PC-3 (cell line): ENCODE measurements at regions not wholly inside any gene's neighbourhood (a gene's known extent, or its start where the extent isn't known, plus 50 kb on each side); places are given as distances from the start of the nearest gene placed in this dataset.

Source experiments
- ATAC-seq: fragments of 200-7000 bp; cut with Tn5 transposase; 2 replicates; pipeline ENCODE4 v1.9.1; 2020; ENCODE audit warnings: mild to moderate bottlenecking, moderate library complexity
- BruUV-seq: library from RNA; stranded (reverse); fragments of 400-500 nt; replicated peaks from 2 replicates; lab custom pipeline; 2021; lab: Mats Ljungman, UMichigan
- CTCF ChIA-PET: fragments of 300-600 bp; sonication (Branson Sonifier 250); formaldehyde crosslinking; loops from one replicate; lab custom pipeline; 2022; ENCODE audit warnings: antibody characterized with exemption; lab: Charles Lee
- POLR2A ChIA-PET: fragments of 300-600 bp; sonication (Branson Sonifier 250); formaldehyde crosslinking; loops from one replicate; lab custom pipeline; 2022; ENCODE audit warnings: antibody characterized with exemption; ENCODE audit not compliant: unreplicated experiment; lab: Charles Lee
- DNase-seq: peaks from one replicate; pipeline ENCODE4 v3.0.0-alpha.2; 2015
- H2AFZ ChIP-seq: fragments of 300-600 bp; sonication (generic); 2 replicates; pipeline ENCODE4 v1.6.0; 2016; ENCODE audit warnings: antibody characterized with exemption, low read length
- H3F3A ChIP-seq: fragments of 300-600 bp; sonication (generic); one replicate; pipeline ENCODE4 v1.6.0; 2017; ENCODE audit warnings: antibody characterized with exemption, low read length, control low read depth, mild to moderate bottlenecking; ENCODE audit not compliant: unreplicated experiment
- H3K27ac ChIP-seq: fragments of 300-600 bp; sonication (generic); 2 replicates; pipeline ENCODE4 v1.5.1; 2016; ENCODE audit warnings: mild to moderate bottlenecking, low read length
- H3K27me3 ChIP-seq: fragments of 300-600 bp; sonication (generic); 2 replicates; pipeline ENCODE4 v1.6.1; 2016; ENCODE audit warnings: low read length, mixed read lengths
- H3K36me3 ChIP-seq: fragments of 300-600 bp; sonication (generic); 2 replicates; pipeline ENCODE4 v1.6.1; 2016; ENCODE audit warnings: low read depth, mixed run types, low read length, mixed read lengths
- H3K4me1 ChIP-seq: fragments of 300-600 bp; sonication (generic); 2 replicates; pipeline ENCODE4 v1.5.1; 2016; ENCODE audit warnings: low read length; ENCODE audit not compliant: insufficient read depth
- H3K4me2 ChIP-seq: fragments of 300-600 bp; sonication (generic); 2 replicates; pipeline ENCODE4 v1.6.0; 2016; ENCODE audit warnings: low read length
- H3K4me3 ChIP-seq: fragments of 300-600 bp; sonication (generic); 2 replicates; pipeline ENCODE4 v1.5.1; 2016; ENCODE audit warnings: mild to moderate bottlenecking, low read length, mixed read lengths
- H3K79me2 ChIP-seq: fragments of 300-600 bp; sonication (generic); 2 replicates; pipeline ENCODE4 v1.6.1; 2017; ENCODE audit warnings: low read length, mixed read lengths
- H3K9ac ChIP-seq: fragments of 300-600 bp; sonication (generic); 2 replicates; pipeline ENCODE4 v1.6.0; 2016; ENCODE audit warnings: mild to moderate bottlenecking, low read length
- H3K9me2 ChIP-seq: fragments of 300-600 bp; sonication (generic); replicated peaks from 2 replicates; pipeline ENCODE4 v1.6.1; 2016; ENCODE audit warnings: mixed run types, low read length, mixed read lengths
- H3K9me3 ChIP-seq: fragments of 300-600 bp; sonication (generic); 2 replicates; pipeline ENCODE4 v1.6.1; 2016; ENCODE audit warnings: low read length, mixed read lengths
- H4K20me1 ChIP-seq: fragments of 300-600 bp; sonication (generic); 2 replicates; pipeline ENCODE4 v1.6.1; 2016; ENCODE audit warnings: low read length, mixed read lengths
- EZH2 ChIP-seq: fragments of 300-600 bp; sonication (generic); IDR thresholded peaks from one replicate; pipeline ENCODE4 v1.6.1; 2017; ENCODE audit warnings: antibody characterized with exemption, mild to moderate bottlenecking, low read length; ENCODE audit not compliant: unreplicated experiment
- EZH2phosphoT487 ChIP-seq: fragments of 300-600 bp; sonication (generic); IDR thresholded peaks from 2 replicates; pipeline ENCODE4 v1.6.1; 2018; ENCODE audit warnings: mild to moderate bottlenecking, antibody characterized with exemption, low read length, borderline replicate concordance
- intact Hi-C: fragments of 100-400 bp; cut with micrococcal nuclease; formaldehyde crosslinking; loops from 2 replicates; pipeline ENCODE4 v1.9.0; 2023
- TF ChIP-seq, protein P1 (sequence below): fragments of 300-600 bp; sonication (generic); conservative IDR thresholded peaks from 2 replicates; pipeline ENCODE4 v1.5.1; 2017; ENCODE audit warnings: antibody characterized with exemption, low read depth, mild to moderate bottlenecking, low read length

DNA sequence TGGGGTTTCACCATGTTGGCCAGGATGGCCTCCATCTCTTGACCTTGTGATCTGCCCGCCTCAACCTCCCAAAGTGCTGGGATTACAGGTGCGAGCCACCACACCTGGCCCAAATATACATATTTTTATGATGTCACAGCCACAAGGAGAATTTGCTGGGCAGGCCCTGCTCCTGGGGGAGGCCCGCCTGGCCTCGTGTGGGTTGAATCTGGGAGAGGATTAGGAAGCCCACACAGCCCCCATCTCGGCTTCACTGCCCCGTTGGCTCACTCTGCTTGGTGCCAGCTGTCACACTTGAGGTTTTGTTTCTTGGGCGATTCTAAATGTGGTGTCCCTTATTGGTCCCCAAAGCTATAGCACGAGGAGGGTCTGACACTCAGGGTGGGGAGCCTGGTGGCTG is 335.7 kb upstream of the AJAP1 start:
- no peak overlapping the region for H3K4me3 ChIP-seq
- H3K9ac ChIP-seq, result no peak overlapping the region
- no TSS peak for BruUV-seq
- ChIA-PET POLR2A (no interaction called here), CTCF (no interaction called here)
- intact Hi-C loops, result no loop called here
- H3K79me2 ChIP-seq, result no peaks in the 10 kb centered on the region
- H3K4me2 ChIP-seq, result no peak overlapping the region
- no peaks in the 10 kb centered on the region for H3K36me3 ChIP-seq
- peaks cover 5% of the 10 kb centered on the region; the same call in 1 of the 2 replicates for H3K27me3 ChIP-seq
- H3K9me2 ChIP-seq, result no peaks in the 10 kb centered on the region
- DNase-seq (no peak), ATAC-seq (no peak)
- no peaks in the 10 kb centered on the region for H3F3A ChIP-seq
- H3K27ac ChIP-seq, result no peak overlapping the region
- peaks cover 19% of the 10 kb centered on the region; the same call in 1 of the 2 replicates for H3K9me3 ChIP-seq
- H4K20me1 ChIP-seq, result no peaks in the 10 kb centered on the region
- no peaks in the 10 kb centered on the region for H3K4me1 ChIP-seq
- TF ChIP-seq EZH2phosphoT487, result no peak
- TF ChIP-seq EZH2, result no peak
- TF ChIP-seq, protein P1, sequence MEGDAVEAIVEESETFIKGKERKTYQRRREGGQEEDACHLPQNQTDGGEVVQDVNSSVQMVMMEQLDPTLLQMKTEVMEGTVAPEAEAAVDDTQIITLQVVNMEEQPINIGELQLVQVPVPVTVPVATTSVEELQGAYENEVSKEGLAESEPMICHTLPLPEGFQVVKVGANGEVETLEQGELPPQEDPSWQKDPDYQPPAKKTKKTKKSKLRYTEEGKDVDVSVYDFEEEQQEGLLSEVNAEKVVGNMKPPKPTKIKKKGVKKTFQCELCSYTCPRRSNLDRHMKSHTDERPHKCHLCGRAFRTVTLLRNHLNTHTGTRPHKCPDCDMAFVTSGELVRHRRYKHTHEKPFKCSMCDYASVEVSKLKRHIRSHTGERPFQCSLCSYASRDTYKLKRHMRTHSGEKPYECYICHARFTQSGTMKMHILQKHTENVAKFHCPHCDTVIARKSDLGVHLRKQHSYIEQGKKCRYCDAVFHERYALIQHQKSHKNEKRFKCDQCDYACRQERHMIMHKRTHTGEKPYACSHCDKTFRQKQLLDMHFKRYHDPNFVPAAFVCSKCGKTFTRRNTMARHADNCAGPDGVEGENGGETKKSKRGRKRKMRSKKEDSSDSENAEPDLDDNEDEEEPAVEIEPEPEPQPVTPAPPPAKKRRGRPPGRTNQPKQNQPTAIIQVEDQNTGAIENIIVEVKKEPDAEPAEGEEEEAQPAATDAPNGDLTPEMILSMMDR, result no peak
- H2AFZ ChIP-seq, result no peak overlapping the region

DNA sequence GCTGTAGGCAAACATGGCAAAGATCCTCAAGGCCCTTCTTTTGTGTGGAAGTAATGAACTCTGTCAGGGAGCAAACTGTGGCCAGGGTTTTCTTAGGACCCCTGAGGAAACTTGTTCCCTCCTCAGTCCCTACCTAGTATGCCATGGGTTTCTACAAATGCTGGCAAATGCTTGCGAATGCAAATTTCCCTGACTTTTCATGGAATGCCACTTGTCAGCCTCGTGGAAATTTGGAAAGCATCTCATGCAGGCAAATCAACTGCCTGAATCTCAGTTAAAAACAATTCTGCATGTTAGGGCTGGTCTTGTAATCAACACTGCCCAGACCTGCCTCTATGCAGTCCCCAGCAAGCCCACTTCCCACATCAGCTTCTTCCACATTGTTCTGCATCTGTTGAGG is 334.9 kb upstream of the AJAP1 start:
- Histone ChIP-seq H3K9ac (no peak overlapping the region), H3K27me3 (peaks cover 11% of the 10 kb centered on the region; the same call in 1 of the 2 replicates), H3K4me3 (no peak overlapping the region), H3F3A (no peaks in the 10 kb centered on the region), H3K27ac (no peak overlapping the region), H4K20me1 (no peaks in the 10 kb centered on the region), H2AFZ (no peak overlapping the region), H3K9me3 (peaks cover 16% of the 10 kb centered on the region; the same call in 1 of the 2 replicates), H3K4me1 (no peaks in the 10 kb centered on the region), H3K79me2 (no peaks in the 10 kb centered on the region), H3K36me3 (no peaks in the 10 kb centered on the region), H3K9me2 (no peaks in the 10 kb centered on the region), H3K4me2 (no peak overlapping the region)
- POLR2A ChIA-PET, result no interaction called here
- TF ChIP-seq EZH2, result no peak
- TF ChIP-seq, protein P1, result no peak
- no peak for TF ChIP-seq EZH2phosphoT487
- CTCF ChIA-PET, result no interaction called here
- BruUV-seq, result no TSS peak
- intact Hi-C loops, result no loop called here
- no peak for DNase-seq
- ATAC-seq, result no peak

GRCh38 chr1:4322881-4323280 is 331.5 kb upstream of the AJAP1 start:
- ChIA-PET POLR2A (no interaction called here), CTCF (no interaction called here)
- Histone ChIP-seq H3K79me2 (no peaks in the 10 kb centered on the region), H3K4me1 (no peaks in the 10 kb centered on the region), H3K36me3 (no peaks in the 10 kb centered on the region), H3K9me2 (no peaks in the 10 kb centered on the region), H3K27me3 (peaks cover 11% of the 10 kb centered on the region; the same call in 1 of the 2 replicates), H3K4me2 (no peak overlapping the region), H3K27ac (no peak overlapping the region), H4K20me1 (no peaks in the 10 kb centered on the region), H2AFZ (no peak overlapping the region), H3K9ac (no peak overlapping the region), H3K9me3 (peaks cover 4% of the 10 kb centered on the region; the same call in 1 of the 2 replicates), H3F3A (no peaks in the 10 kb centered on the region), H3K4me3 (no peak overlapping the region)
- intact Hi-C loops, result no loop called here
- ATAC-seq (no peak), DNase-seq (no peak)
- no TSS peak for BruUV-seq
- TF ChIP-seq EZH2phosphoT487, result no peak
- TF ChIP-seq, protein P1, result no peak
- TF ChIP-seq EZH2, result no peak
